Osteoblast (primary cell): ENCODE measurements at regions not wholly inside any gene's neighbourhood (a gene's known extent, or its start where the extent isn't known, plus 50 kb on each side); places are given as distances from the start of the nearest gene placed in this dataset.

Source experiments
- DNase-seq: peaks from one replicate; pipeline ENCODE4 v3.0.0; 2011; ENCODE audit warnings: low spot score, mixed read lengths; ENCODE audit not compliant: insufficient read length; ENCODE audit errors: missing footprints
- H2AFZ ChIP-seq: 2 replicates; pipeline ENCODE4 v1.6.0; 2011; ENCODE audit warnings: mild to moderate bottlenecking, low read length
- H3K27ac ChIP-seq: 2 replicates; pipeline ENCODE4 v1.5.1; 2011; ENCODE audit warnings: mild to moderate bottlenecking, low read depth, low read length, moderate library complexity
- H3K27me3 ChIP-seq: 2 replicates; pipeline ENCODE4 v1.6.0; 2012; ENCODE audit warnings: mild to moderate bottlenecking, control low read depth, inconsistent platforms, low read length, moderate library complexity; ENCODE audit not compliant: insufficient read depth
- H3K36me3 ChIP-seq: 2 replicates; pipeline ENCODE4 v1.5.1; 2011; ENCODE audit warnings: mild to moderate bottlenecking, low read length, control low read depth, moderate library complexity; ENCODE audit not compliant: insufficient read depth
- H3K4me1 ChIP-seq: 2 replicates; pipeline ENCODE4 v1.5.1; 2011; ENCODE audit warnings: mild to moderate bottlenecking, low read length, control low read depth, moderate library complexity; ENCODE audit not compliant: insufficient read depth
- H3K4me2 ChIP-seq: 2 replicates; pipeline ENCODE4 v1.6.0; 2011; ENCODE audit warnings: mild to moderate bottlenecking, low read length; ENCODE audit not compliant: insufficient read depth
- H3K4me3 ChIP-seq: fragments of 200-600 bp; sonication (generic); 3 replicates; pipeline ENCODE4 v1.5.1; 2012; ENCODE audit warnings: mild to moderate bottlenecking, low read length, inconsistent platforms; ENCODE audit not compliant: insufficient read depth
- H3K79me2 ChIP-seq: 2 replicates; pipeline ENCODE4 v1.6.0; 2012; ENCODE audit warnings: mild to moderate bottlenecking, low read length, control low read depth, inconsistent platforms; ENCODE audit not compliant: insufficient read depth
- H3K9me3 ChIP-seq: 2 replicates; pipeline ENCODE4 v1.5.1; 2011; ENCODE audit warnings: low read depth, low read length, control low read depth
- H4K20me1 ChIP-seq: 2 replicates; pipeline ENCODE4 v1.6.0; 2012; ENCODE audit warnings: mild to moderate bottlenecking, low read length, control low read depth; ENCODE audit not compliant: insufficient read depth
- CTCF ChIP-seq: IDR thresholded peaks from 2 replicates; pipeline ENCODE4 v1.5.1; 2011; ENCODE audit warnings: mild to moderate bottlenecking, low read depth, low read length, moderate library complexity; ENCODE audit errors: extremely low read depth

- TF ChIP-seq CTCF = no peak
- no peak overlapping the region for H2AFZ ChIP-seq
- H3K4me2 ChIP-seq = no peak overlapping the region
- H3K9me3 ChIP-seq = no peaks in the 10 kb centered on the region
- H3K36me3 ChIP-seq = no peaks in the 10 kb centered on the region
- H3K27me3 ChIP-seq = no peaks in the 10 kb centered on the region
- H3K4me1 ChIP-seq = no peaks in the 10 kb centered on the region
- no peak for DNase-seq
- H3K4me3 ChIP-seq = no peak overlapping the region
- no peaks in the 10 kb centered on the region for H3K79me2 ChIP-seq
- H4K20me1 ChIP-seq = no peaks in the 10 kb centered on the region
- H3K27ac ChIP-seq = no peak overlapping the region
Observed at GRCh38 chr9:106288689-106289088, 574.3 kb upstream of the ZNF462 start.

GRCh38 chr9:106291786-106292185 is 571.2 kb upstream of the ZNF462 start:
- no peak for DNase-seq
- Histone ChIP-seq H3K27me3 (no peaks in the 10 kb centered on the region), H3K27ac (no peak overlapping the region), H2AFZ (no peak overlapping the region), H3K4me1 (no peaks in the 10 kb centered on the region), H3K79me2 (no peaks in the 10 kb centered on the region), H3K4me2 (no peak overlapping the region), H4K20me1 (no peaks in the 10 kb centered on the region), H3K9me3 (no peaks in the 10 kb centered on the region), H3K36me3 (no peaks in the 10 kb centered on the region), H3K4me3 (no peak overlapping the region)
- TF ChIP-seq CTCF = no peak

GRCh38 chr9:106296426-106296825 is 566.5 kb upstream of the ZNF462 start:
- Histone ChIP-seq H4K20me1 (no peaks in the 10 kb centered on the region), H3K79me2 (no peaks in the 10 kb centered on the region), H3K4me2 (no peak overlapping the region), H3K4me1 (no peaks in the 10 kb centered on the region), H3K36me3 (no peaks in the 10 kb centered on the region), H3K27me3 (no peaks in the 10 kb centered on the region), H3K4me3 (no peak overlapping the region), H3K9me3 (no peaks in the 10 kb centered on the region), H3K27ac (no peak overlapping the region), H2AFZ (no peak overlapping the region)
- DNase-seq = no peak
- no peak for TF ChIP-seq CTCF

GRCh38 chr9:106298997-106299396 is 564.0 kb upstream of the ZNF462 start:
- TF ChIP-seq CTCF = no peak
- Histone ChIP-seq H2AFZ (no peak overlapping the region), H3K4me2 (no peak overlapping the region), H3K4me1 (no peaks in the 10 kb centered on the region), H3K27me3 (no peaks in the 10 kb centered on the region), H3K9me3 (no peaks in the 10 kb centered on the region), H3K36me3 (no peaks in the 10 kb centered on the region), H3K27ac (no peak overlapping the region), H3K79me2 (no peaks in the 10 kb centered on the region), H4K20me1 (no peaks in the 10 kb centered on the region), H3K4me3 (no peak overlapping the region)
- DNase-seq = no peak
